ENCODE measurements at regions not wholly inside any gene's neighbourhood (a gene's known extent, or its start where the extent isn't known, plus 50 kb on each side); places are given as distances from the start of the nearest gene placed in this dataset.

DNA sequence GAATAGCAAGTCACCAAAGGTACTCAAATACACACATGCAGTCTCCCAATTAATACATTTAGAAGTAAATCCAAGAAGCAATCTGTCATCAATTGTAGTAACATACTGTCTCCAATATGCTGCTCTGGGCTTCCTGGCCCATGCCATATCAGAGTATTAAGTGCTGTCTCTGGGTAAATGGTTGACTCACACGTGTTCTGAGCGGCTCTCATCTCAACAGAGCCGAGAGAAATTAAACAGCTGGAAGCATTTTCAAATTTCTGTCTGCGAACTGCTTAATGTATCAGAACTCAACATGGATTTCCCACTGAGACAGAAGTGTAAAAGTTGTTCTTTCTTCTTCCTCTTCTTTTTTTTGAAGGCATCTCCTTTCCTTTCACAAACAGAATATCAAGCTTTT lies 247.3 kb upstream of the TAS2R1 start:
- Histone ChIP-seq H4K20me1 (ENCODE audit: low read depth) (no peaks in the 10 kb centered on the region), H3K27ac (no peak overlapping the region), H3K9ac (no peak overlapping the region), H3K27me3 (no peaks in the 10 kb centered on the region), H3K79me2 (ENCODE audit: low read depth) (no peaks in the 10 kb centered on the region), H3K4me3 (no peak overlapping the region), H2AFZ (replicated peaks) (no peak overlapping the region), H3K36me3 (no peaks in the 10 kb centered on the region), H3K4me1 (no peaks in the 10 kb centered on the region), H3K9me3 (ENCODE audit: low read depth) (peaks cover 6% of the 10 kb centered on the region), H3F3A (ENCODE audit: low read depth) (no peaks in the 10 kb centered on the region), H3K4me2 (no peak overlapping the region)
- no peak overlapping the region for H3K4me3 Mint-ChIP-seq
- H3K27ac Mint-ChIP-seq, result no peak overlapping the region
- H3K9me3 Mint-ChIP-seq, result peaks cover 11% of the 10 kb centered on the region
- peaks cover 3% of the 10 kb centered on the region for H3K27me3 Mint-ChIP-seq (ENCODE audit: insufficient read depth, low read depth)
- H3K4me1 Mint-ChIP-seq, result no peaks in the 10 kb centered on the region
- H3K36me3 Mint-ChIP-seq, result no peaks in the 10 kb centered on the region
- no peak for DNase-seq (ENCODE audit: low spot score)
- TF ChIP-seq EZH2 (IDR thresholded peaks at IDR 0.05) (no peak), EZH2phosphoT487 (IDR thresholded peaks at IDR 0.05) (no peak)
- TF ChIP-seq, protein P1, sequence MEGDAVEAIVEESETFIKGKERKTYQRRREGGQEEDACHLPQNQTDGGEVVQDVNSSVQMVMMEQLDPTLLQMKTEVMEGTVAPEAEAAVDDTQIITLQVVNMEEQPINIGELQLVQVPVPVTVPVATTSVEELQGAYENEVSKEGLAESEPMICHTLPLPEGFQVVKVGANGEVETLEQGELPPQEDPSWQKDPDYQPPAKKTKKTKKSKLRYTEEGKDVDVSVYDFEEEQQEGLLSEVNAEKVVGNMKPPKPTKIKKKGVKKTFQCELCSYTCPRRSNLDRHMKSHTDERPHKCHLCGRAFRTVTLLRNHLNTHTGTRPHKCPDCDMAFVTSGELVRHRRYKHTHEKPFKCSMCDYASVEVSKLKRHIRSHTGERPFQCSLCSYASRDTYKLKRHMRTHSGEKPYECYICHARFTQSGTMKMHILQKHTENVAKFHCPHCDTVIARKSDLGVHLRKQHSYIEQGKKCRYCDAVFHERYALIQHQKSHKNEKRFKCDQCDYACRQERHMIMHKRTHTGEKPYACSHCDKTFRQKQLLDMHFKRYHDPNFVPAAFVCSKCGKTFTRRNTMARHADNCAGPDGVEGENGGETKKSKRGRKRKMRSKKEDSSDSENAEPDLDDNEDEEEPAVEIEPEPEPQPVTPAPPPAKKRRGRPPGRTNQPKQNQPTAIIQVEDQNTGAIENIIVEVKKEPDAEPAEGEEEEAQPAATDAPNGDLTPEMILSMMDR (IDR thresholded peaks at IDR 0.05), result no peak

DNA sequence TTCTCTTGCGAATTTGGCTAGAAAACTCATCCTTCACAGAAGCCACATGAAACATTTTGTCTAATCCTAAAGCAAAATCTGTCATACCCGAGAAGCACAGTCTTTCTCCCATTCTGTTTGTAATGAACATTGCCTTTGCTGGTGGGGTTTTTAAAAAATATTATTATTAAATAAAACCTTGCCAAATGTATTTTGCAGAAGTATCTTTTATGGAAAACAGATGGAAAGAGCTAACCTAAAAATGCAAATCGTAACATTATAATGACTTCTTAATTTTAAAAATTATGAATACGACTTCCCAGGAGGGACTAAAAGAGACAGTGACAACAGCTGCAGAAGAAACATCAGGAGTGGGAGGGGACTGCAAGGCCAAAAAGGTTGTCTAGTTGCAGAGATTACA lies 246.3 kb upstream of the TAS2R1 start:
- Mint-ChIP-seq H3K4me1 (no peaks in the 10 kb centered on the region), H3K4me3 (no peak overlapping the region), H3K27me3 (ENCODE audit: insufficient read depth, low read depth) (peaks cover 3% of the 10 kb centered on the region), H3K9me3 (peaks cover 4% of the 10 kb centered on the region), H3K36me3 (no peaks in the 10 kb centered on the region), H3K27ac (no peak overlapping the region)
- no peak overlapping the region for H2AFZ ChIP-seq (replicated peaks)
- H3K27ac ChIP-seq, result no peak overlapping the region
- H3F3A ChIP-seq (ENCODE audit: low read depth), result no peaks in the 10 kb centered on the region
- H3K4me2 ChIP-seq, result no peak overlapping the region
- no peak overlapping the region for H3K4me3 ChIP-seq
- TF ChIP-seq EZH2 (IDR thresholded peaks at IDR 0.05), result no peak
- TF ChIP-seq, protein P1 (IDR thresholded peaks at IDR 0.05), result no peak
- TF ChIP-seq EZH2phosphoT487 (IDR thresholded peaks at IDR 0.05), result no peak
- H3K27me3 ChIP-seq, result no peaks in the 10 kb centered on the region
- H4K20me1 ChIP-seq (ENCODE audit: low read depth), result no peaks in the 10 kb centered on the region
- H3K9me3 ChIP-seq (ENCODE audit: low read depth), result peaks cover under 1% of the 10 kb centered on the region
- H3K79me2 ChIP-seq (ENCODE audit: low read depth), result no peaks in the 10 kb centered on the region
- H3K9ac ChIP-seq, result no peak overlapping the region
- H3K36me3 ChIP-seq, result no peaks in the 10 kb centered on the region
- no peaks in the 10 kb centered on the region for H3K4me1 ChIP-seq
- no peak for DNase-seq (ENCODE audit: low spot score)

DNA sequence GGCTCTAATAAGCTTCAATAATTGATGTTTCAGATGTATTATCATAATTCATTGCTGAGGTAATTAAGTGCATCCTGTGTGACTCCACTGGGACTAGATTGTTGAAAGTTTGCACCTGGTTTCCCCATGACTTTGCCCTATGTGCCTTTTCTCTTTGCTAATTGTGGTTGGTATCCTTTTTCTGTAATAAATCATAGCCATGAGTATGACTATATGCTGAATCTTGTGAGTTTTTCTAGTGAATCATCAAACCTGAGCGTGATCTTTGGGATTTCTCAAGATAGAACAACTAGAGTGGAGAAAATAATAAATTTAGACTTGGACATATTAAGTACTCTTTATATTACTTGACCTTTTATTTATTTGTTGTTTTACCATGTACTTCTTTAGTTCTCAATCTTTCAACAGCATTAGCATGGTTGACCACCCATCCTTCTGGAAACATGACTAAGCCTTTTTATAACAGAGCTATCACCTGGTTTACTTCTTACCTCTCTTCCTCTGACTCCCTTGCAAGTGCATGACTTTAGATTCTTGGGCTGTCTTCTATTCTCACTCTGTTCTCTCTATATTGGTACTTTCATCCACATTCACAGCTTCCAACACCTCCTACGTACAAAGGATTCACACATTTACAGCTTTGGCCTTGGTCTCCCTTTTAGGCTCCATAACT lies 239.6 kb upstream of the TAS2R1 start:
- H3K9me3 ChIP-seq (ENCODE audit: low read depth), result peaks cover 3% of the 10 kb centered on the region
- no peaks in the 10 kb centered on the region for H3K79me2 ChIP-seq (ENCODE audit: low read depth)
- Mint-ChIP-seq H3K27ac (no peak overlapping the region), H3K36me3 (peaks cover 2% of the 10 kb centered on the region), H3K27me3 (ENCODE audit: insufficient read depth, low read depth) (no peaks in the 10 kb centered on the region), H3K4me3 (no peak overlapping the region), H3K4me1 (peaks cover 8% of the 10 kb centered on the region), H3K9me3 (peaks cover 34% of the 10 kb centered on the region)
- no peaks in the 10 kb centered on the region for H3K36me3 ChIP-seq
- H3K27ac ChIP-seq, result no peak overlapping the region
- TF ChIP-seq EZH2 (IDR thresholded peaks at IDR 0.05) (no peak), EZH2phosphoT487 (IDR thresholded peaks at IDR 0.05) (no peak)
- TF ChIP-seq, protein P1 (IDR thresholded peaks at IDR 0.05), result no peak
- H3K9ac ChIP-seq, result no peak overlapping the region
- H3K4me1 ChIP-seq, result no peaks in the 10 kb centered on the region
- no peaks in the 10 kb centered on the region for H4K20me1 ChIP-seq (ENCODE audit: low read depth)
- no peak overlapping the region for H2AFZ ChIP-seq (replicated peaks)
- no peaks in the 10 kb centered on the region for H3K27me3 ChIP-seq
- H3F3A ChIP-seq (ENCODE audit: low read depth), result no peaks in the 10 kb centered on the region
- DNase-seq (ENCODE audit: low spot score), result no peak
- no peak overlapping the region for H3K4me2 ChIP-seq
- no peak overlapping the region for H3K4me3 ChIP-seq

All from neural progenitor cell (in vitro differentiated cells).